ENCODE measurements at regions not wholly inside any gene's neighbourhood (a gene's known extent, or its start where the extent isn't known, plus 50 kb on each side); places are given as distances from the start of the nearest gene placed in this dataset.

DNA sequence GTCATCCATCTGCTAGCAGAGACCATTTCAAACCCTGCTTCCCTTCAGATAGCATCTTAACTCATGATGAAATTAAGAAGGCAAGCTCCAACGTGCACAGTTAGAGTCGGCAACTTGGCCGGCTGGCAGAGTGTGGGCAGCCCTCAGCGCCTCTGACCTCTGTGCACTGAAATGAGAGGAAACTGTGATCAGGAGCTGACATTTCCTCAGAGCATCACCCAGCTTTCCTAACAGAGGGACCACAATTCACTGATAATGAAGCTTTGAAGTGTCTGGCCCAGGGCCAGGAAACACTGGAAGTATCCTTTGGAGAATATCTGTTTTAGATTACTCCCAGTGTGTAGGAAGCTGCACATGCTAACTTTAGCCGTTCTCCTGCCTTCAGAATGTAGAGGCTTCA, 145.0 kb upstream of the ZC3H11B start:
- TF ChIP-seq EZH2 (IDR thresholded peaks at IDR 0.05) (no peak), CEBPB (IDR thresholded peaks at IDR 0.05; ENCODE audit: low read depth) (no peak), YY1 (IDR thresholded peaks at IDR 0.05; ENCODE audit: extremely low read depth, insufficient replicate concordance, low read depth, low read length) (no peak), TCF7L2 (IDR thresholded peaks at IDR 0.05; ENCODE audit: borderline replicate concordance, extremely low read depth, insufficient read depth, insufficient read length) (peak; percentile 86), POLR2AphosphoS5 (IDR thresholded peaks at IDR 0.05; ENCODE audit: low read depth, low read length) (no peak), SRF (IDR thresholded peaks at IDR 0.05; ENCODE audit: low read depth) (no peak), SIN3A (IDR thresholded peaks at IDR 0.05; ENCODE audit: low read depth) (no peak), FOSL1 (IDR thresholded peaks at IDR 0.05; ENCODE audit: low read depth) (no peak), POLR2A (IDR thresholded peaks at IDR 0.05; ENCODE audit: borderline replicate concordance, extremely low read depth, insufficient read depth, insufficient read length) (no peak), JUND (IDR thresholded peaks at IDR 0.05) (no peak), EZH2phosphoT487 (IDR thresholded peaks at IDR 0.05; ENCODE audit: borderline replicate concordance) (no peak)
- TF ChIP-seq, protein P1, sequence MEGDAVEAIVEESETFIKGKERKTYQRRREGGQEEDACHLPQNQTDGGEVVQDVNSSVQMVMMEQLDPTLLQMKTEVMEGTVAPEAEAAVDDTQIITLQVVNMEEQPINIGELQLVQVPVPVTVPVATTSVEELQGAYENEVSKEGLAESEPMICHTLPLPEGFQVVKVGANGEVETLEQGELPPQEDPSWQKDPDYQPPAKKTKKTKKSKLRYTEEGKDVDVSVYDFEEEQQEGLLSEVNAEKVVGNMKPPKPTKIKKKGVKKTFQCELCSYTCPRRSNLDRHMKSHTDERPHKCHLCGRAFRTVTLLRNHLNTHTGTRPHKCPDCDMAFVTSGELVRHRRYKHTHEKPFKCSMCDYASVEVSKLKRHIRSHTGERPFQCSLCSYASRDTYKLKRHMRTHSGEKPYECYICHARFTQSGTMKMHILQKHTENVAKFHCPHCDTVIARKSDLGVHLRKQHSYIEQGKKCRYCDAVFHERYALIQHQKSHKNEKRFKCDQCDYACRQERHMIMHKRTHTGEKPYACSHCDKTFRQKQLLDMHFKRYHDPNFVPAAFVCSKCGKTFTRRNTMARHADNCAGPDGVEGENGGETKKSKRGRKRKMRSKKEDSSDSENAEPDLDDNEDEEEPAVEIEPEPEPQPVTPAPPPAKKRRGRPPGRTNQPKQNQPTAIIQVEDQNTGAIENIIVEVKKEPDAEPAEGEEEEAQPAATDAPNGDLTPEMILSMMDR (IDR thresholded peaks at IDR 0.05 in 2 of 3, conservative IDR thresholded peaks at IDR 0.05 in 1 of 3; ENCODE audit: borderline replicate concordance in 1 of 3, insufficient read depth in 1 of 3, low read depth in 2 of 3, low read length in 2 of 3), result no peak
- TF ChIP-seq, protein P2, sequence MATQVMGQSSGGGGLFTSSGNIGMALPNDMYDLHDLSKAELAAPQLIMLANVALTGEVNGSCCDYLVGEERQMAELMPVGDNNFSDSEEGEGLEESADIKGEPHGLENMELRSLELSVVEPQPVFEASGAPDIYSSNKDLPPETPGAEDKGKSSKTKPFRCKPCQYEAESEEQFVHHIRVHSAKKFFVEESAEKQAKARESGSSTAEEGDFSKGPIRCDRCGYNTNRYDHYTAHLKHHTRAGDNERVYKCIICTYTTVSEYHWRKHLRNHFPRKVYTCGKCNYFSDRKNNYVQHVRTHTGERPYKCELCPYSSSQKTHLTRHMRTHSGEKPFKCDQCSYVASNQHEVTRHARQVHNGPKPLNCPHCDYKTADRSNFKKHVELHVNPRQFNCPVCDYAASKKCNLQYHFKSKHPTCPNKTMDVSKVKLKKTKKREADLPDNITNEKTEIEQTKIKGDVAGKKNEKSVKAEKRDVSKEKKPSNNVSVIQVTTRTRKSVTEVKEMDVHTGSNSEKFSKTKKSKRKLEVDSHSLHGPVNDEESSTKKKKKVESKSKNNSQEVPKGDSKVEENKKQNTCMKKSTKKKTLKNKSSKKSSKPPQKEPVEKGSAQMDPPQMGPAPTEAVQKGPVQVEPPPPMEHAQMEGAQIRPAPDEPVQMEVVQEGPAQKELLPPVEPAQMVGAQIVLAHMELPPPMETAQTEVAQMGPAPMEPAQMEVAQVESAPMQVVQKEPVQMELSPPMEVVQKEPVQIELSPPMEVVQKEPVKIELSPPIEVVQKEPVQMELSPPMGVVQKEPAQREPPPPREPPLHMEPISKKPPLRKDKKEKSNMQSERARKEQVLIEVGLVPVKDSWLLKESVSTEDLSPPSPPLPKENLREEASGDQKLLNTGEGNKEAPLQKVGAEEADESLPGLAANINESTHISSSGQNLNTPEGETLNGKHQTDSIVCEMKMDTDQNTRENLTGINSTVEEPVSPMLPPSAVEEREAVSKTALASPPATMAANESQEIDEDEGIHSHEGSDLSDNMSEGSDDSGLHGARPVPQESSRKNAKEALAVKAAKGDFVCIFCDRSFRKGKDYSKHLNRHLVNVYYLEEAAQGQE (IDR thresholded peaks at IDR 0.05; ENCODE audit: low read depth), result no peak
- TF ChIP-seq, protein P3, sequence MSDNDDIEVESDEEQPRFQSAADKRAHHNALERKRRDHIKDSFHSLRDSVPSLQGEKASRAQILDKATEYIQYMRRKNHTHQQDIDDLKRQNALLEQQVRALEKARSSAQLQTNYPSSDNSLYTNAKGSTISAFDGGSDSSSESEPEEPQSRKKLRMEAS (IDR thresholded peaks at IDR 0.05), result no peak

Data from HCT116 (cell line).